Fibroblast of skin of right quadriceps (primary cell): ENCODE measurements at regions not wholly inside any gene's neighbourhood (a gene's known extent, or its start where the extent isn't known, plus 50 kb on each side); places are given as distances from the start of the nearest gene placed in this dataset.
"Not testable (repeated sequence)": the region's sequence is repeated elsewhere in the genome, so short reads cannot be mapped to it uniquely, and the experiment has no call there.

Source experiments
- DNase-seq: peaks from one replicate; pipeline ENCODE4 v3.0.0-alpha.2; 2013

DNA sequence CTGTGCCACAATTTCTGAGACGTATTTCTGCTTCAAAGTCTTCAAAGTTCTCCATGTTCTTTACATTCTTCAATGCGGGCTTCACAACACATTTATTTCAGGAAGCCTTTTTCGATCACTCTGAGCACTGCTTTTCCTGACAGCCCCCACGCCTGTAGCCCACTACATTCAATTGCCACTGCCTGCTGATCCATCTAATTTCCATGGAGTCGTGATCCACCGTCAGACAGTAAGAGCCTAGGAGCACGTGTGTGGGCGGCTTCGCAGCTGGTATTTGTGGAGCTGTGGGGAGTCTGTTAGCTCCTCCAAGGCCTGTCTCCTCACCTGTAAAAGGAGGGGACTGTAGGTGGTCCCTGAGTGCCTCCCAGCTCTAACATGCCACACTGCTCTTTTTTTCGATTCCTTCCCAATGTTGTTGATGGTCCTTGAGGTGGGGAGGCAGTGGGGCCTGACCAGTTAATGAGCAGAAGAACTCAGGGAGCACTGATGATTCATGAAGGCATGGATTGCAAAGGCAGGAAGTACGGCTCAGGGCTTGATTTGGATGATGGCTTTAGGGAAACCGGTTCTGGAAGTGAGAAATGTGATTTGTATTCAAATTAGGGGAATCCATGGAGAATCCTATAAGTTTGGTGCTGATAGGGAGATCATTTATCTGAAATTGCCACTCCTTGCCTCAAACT is 401.1 kb upstream of the PODXL start:
- DNase-seq, result no peak

DNA sequence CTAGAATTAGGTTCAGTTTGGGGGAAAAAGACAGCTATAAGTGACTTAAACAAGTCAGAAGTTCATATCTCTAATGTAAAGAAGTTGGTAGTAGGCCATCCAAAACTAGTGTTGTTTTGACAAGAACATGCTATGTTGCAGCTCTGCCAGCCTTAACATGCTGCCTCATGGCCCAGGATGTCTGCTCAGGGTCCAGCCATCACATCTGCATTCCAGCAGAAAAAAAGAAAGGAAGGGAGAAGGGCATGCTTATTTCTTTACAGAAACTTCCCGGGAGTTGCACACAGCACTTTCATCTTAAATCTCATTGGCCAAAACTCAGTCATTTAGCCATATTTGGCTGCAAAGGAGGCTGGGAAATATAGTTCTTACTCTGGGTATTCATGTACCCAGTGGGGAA is 400.4 kb upstream of the PODXL start:
- DNase-seq, result no peak

- DNase-seq, result no peak
Observed at GRCh38 chr7:131955679-131956078, 399.3 kb upstream of the PODXL start.

- DNase-seq, result no peak
Observed at GRCh38 chr7:131953184-131953583, 396.8 kb upstream of the PODXL start.

DNA sequence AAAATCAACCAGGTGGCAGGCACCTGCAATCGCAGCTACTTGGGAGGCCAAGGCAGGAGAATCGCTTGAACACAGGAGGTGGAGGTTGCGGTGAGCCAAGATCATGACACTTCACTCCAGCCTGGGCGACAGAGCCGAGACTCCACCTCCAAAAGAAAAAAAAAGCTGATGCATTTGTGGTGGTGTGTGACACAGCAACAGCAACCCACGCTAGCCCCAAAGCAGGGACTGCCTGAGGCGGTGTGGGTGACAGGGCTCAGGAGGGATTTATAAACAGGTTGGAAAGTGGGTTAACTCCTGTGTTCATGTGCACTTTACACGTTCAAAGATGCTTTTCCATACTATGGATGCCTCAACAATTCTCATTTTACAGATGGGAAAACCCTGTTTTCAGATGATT is 395.9 kb upstream of the PODXL start:
- no peak for DNase-seq

DNA sequence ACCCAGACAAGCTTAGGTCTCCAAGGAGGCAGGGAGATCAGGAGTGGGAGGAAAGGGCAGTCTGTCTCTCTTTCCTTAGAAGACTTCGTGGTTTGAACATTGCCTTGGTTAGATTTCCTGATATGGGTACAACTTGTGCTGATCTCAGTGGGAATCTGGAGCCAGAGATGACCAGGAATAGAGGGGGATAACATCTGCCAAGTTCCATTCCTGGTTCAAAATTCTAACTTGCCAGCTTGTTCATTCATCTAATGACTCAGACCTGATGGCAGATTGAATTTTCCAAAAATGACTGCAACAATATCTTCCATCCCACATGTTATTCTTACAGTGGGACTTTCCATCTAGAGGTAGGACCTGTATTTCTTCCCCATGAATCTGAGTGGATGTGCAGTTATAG is 394.3 kb upstream of the PODXL start:
- DNase-seq, result peak; percentile 9

GRCh38 chr7:131949659-131950058 is 393.2 kb upstream of the PODXL start:
- DNase-seq, result no peak

GRCh38 chr7:131948434-131949053 is 392.1 kb upstream of the PODXL start:
- peak; percentile 23 for DNase-seq

- DNase-seq, result no peak
Observed at GRCh38 chr7:131947661-131948060, 391.2 kb upstream of the PODXL start.

DNA sequence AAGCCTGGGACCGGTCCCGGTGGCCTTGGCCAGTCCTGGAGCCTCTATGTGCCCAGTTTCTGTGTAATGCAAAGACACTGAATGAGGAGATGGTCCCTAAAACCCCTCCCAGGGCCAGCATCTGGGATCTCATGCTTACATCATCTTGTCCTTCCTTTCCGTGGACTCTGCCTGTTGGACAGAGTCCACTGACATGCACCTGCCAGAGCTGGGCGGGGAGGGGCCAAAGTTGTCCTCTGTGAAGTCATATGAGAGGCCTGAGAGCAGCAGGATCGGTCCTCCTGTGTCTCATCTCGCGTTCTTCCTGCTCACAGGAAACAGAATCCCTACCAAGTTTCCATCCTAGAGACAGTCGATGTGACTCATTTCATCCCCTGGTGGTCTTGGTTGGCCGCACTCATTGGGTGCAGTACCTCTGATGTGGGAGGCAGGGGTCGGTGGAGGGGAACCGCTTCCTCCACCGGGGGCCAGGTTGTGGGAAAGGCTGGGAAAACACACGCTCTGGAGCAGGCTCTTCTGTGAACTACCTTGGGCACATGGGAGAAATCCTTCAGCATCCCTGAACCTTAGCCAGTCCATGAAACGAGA is 389.6 kb upstream of the PODXL start:
- peak; percentile 8 for DNase-seq

GRCh38 chr7:131945313-131945911 is 389.0 kb upstream of the PODXL start:
- peak; percentile 47 for DNase-seq

- no peak for DNase-seq
Observed at GRCh38 chr7:131944556-131945069, 388.2 kb upstream of the PODXL start.

DNA sequence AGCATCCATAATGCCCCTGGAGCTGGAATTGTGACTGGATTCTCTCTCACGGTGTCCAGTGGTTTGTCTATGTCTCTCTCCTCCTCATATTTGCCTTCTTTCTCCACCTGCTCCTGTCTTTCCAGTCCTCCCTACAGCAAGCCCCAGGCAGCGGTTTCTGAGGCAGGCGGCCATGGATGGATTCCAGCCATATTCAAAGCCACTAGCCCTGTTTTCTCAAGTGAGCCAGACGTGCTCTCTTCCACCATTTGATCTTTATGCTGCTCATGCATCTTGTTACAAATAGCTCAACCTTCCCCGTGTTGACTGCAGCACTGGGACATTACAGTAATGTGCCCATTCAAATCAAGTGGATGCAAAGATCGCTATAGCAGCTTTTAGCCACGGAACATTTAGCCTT is 387.2 kb upstream of the PODXL start:
- DNase-seq, result no peak

GRCh38 chr7:131943211-131943610 is 386.8 kb upstream of the PODXL start:
- DNase-seq, result no peak

- DNase-seq, result no peak
Observed at GRCh38 chr7:131942287-131943150, 386.1 kb upstream of the PODXL start.

DNA sequence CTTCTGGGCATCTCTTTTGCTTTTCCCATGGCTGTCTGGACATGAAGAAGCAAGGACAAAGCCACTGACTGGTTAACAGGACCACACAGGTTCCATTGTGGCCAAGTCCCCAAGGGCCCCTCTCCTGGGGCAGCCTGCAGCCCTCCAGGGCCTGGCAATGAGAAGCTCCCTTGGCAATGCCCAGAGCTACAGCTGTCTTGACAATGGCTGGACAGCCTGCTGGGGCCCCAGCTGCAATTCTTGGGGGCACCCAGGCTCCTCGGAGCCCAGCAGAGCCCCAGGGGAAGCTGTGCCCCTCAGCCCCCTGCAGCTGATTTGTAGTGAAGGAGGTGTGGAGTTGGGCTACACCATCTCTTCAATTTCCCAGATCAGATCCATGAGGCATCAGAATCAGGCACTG is 384.9 kb upstream of the PODXL start:
- no peak for DNase-seq

GRCh38 chr7:131940621-131941165 is 384.3 kb upstream of the PODXL start:
- DNase-seq, result no peak

GRCh38 chr7:131938788-131939187 is 382.4 kb upstream of the PODXL start:
- not testable (repeated sequence) for DNase-seq

DNA sequence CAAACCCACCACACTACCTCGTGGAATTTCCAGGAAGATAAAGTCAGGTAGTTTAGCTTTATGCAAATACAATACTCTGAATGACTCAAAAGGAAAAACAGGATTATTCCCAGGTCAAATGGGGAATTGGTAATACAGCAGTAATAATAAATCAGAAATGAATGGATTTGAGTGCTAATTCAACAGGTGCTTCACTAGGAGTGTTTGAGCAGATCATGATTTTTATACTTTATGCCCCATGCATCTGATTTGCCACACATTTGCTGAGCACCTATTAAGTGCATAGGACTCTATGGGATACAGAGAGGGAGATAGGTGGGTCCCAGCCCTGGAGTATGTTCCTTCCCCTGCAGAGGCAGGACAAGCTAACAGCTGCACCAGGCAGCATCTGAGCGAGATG is 381.4 kb upstream of the PODXL start:
- no peak for DNase-seq

DNA sequence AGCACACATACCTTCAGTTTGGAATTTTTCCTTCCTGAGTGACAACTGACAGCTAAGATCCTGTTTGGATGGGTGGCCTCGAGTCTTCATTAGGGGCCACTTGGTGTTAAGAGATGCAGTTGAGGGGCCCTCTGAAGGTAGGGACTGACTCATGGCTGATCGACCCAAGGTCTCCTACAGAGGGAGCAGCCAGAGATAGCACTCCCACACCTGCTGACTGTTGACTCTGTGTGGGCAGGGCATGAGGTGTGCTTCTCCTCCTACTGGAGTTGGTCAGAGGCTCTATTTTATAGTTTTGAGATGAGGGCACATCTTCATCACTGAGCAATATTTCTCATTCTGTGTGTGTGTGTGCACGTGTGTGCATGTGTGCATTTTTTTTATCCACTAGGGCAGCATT is 378.8 kb upstream of the PODXL start:
- DNase-seq, result no peak

DNA sequence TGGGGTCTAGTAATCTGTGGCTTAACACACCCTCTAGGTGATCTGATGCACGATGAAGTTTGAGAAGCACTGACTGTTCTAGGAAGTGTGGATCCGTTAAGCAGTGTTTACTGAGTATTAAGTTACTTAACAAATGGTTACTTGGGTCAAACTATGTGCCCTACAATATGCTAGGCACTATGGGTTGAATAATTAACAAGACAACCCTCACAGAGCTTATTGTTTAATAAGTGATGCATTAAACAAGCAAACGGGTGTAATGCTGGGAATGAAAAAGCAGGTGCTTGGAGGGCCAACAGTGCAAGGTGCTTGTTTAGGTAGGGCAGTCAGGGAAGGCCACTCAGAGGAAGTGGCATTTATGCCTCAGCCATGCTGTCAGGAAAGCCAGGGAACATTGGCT is 378.0 kb upstream of the PODXL start:
- DNase-seq, result no peak

DNA sequence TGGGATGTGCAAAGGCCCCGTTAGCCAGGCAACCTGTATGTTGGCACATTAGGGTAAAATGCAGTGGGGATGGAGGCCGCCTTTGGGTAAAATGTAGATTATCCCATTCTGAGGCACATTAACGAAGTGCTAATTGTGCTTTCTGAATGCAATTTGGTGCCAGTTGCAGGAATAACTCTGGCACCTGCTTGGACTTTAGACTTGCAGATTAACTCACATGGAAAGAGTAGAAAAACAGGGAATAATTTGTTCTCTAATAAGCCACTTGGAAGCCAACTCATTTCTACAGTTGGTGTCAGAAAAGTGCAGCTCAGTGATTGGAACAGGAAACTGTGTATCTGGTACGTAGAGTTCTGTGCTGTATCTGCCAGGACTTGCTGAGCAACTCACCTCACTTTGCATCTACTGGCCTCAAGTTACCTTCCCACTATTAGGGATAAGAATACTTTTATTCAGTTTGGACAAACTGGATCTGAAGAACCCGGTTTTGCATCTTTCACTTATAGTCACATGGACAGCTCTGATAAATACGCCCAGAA is 377.4 kb upstream of the PODXL start:
- DNase-seq, result no peak
